Naive B cell (primary cell): ENCODE measurements at regions not wholly inside any gene's neighbourhood (a gene's known extent, or its start where the extent isn't known, plus 50 kb on each side); places are given as distances from the start of the nearest gene placed in this dataset.

Experiments
- ATAC-seq, 2 donors: fragments of 150-1000 bp; cut with Tn5 transposase; 2 replicates each; pipeline ENCODE4 v1.10.0; 2021; ENCODE audit warnings: low read depth in 2 of 2, mild to moderate bottlenecking in 2 of 2, moderate library complexity in 2 of 2
- DNase-seq: peaks from one replicate; pipeline ENCODE4 v3.0.0; 2022
- H3K27ac Mint-ChIP-seq, 6 donors: one replicate each; pipeline ENCODE4 v1.8.0; 2020 to 2022; ENCODE audit warnings: mild to moderate bottlenecking in 6 of 6, mixed read lengths in 6 of 6, moderate library complexity in 5 of 6, inconsistent platforms in 2 of 6
- H3K27me3 Mint-ChIP-seq, 3 donors: one replicate each; pipeline ENCODE4 v1.8.0; 2021 to 2022; ENCODE audit warnings: mixed read lengths in 3 of 3, mild to moderate bottlenecking in 1 of 3
- H3K36me3 Mint-ChIP-seq, 2 donors: one replicate each; pipeline ENCODE4 v1.8.0; 2020 to 2022; ENCODE audit warnings: mixed read lengths in 2 of 2, inconsistent platforms in 1 of 2, mild to moderate bottlenecking in 1 of 2
- H3K4me1 Mint-ChIP-seq, 3 donors: one replicate each; pipeline ENCODE4 v1.8.0; 2020 to 2022; ENCODE audit warnings: mixed read lengths in 3 of 3, inconsistent platforms in 1 of 3, mild to moderate bottlenecking in 1 of 3, moderate library complexity in 1 of 3
- H3K4me3 Mint-ChIP-seq, 8 donors: one replicate each; pipeline ENCODE4 v1.8.0; 2020 to 2022; ENCODE audit warnings: mild to moderate bottlenecking in 8 of 8, mixed read lengths in 8 of 8, moderate library complexity in 8 of 8, inconsistent platforms in 2 of 8
- H3K9me3 Mint-ChIP-seq, 7 donors: one replicate each; pipeline ENCODE4 v1.8.0; 2020 to 2022; ENCODE audit warnings: mixed read lengths in 7 of 7, mild to moderate bottlenecking in 5 of 7, inconsistent platforms in 2 of 7, moderate library complexity in 1 of 7

GRCh38 chr12:127396734-127397133, 870.2 kb upstream of the TMEM132C start:
- no peak overlapping the region for H3K27ac Mint-ChIP-seq
- DNase-seq: no peak
- peaks cover 0 to 3% (median 0%) of the 10 kb centered on the region in 3 donors for H3K27me3 Mint-ChIP-seq

GRCh38 chr12:127398016-127398710, 868.8 kb upstream of the TMEM132C start:
- H3K4me3 Mint-ChIP-seq: no peak overlapping the region
- no peak for DNase-seq
- H3K27ac Mint-ChIP-seq: no peak overlapping the region
- H3K27me3 Mint-ChIP-seq: peaks cover 0 to 3% (median 0%) of the 10 kb centered on the region in 3 donors
- H3K9me3 Mint-ChIP-seq: peaks cover 0 to 3% (median 0%) of the 10 kb centered on the region in 7 donors
- no peak for ATAC-seq
- H3K36me3 Mint-ChIP-seq: no peaks in the 10 kb centered on the region
- no peaks in the 10 kb centered on the region for H3K4me1 Mint-ChIP-seq

More at GRCh38 chr12:127396734-127397133, 870.2 kb upstream of the TMEM132C start:
- Mint-ChIP-seq H3K9me3 (peaks cover 0 to 3% (median 0%) of the 10 kb centered on the region in 7 donors), H3K4me1 (no peaks in the 10 kb centered on the region), H3K4me3 (no peak overlapping the region), H3K36me3 (no peaks in the 10 kb centered on the region)
- no peak for ATAC-seq

- H3K4me1 Mint-ChIP-seq: no peaks in the 10 kb centered on the region
- H3K9me3 Mint-ChIP-seq: peaks cover 0 to 3% (median 0%) of the 10 kb centered on the region in 7 donors
- ATAC-seq (no peak), DNase-seq (no peak)
- no peaks in the 10 kb centered on the region for H3K36me3 Mint-ChIP-seq
- no peak overlapping the region for H3K27ac Mint-ChIP-seq
- H3K4me3 Mint-ChIP-seq: no peak overlapping the region
- no peaks in the 10 kb centered on the region for H3K27me3 Mint-ChIP-seq
Measured at GRCh38 chr12:127399451-127399850, 867.5 kb upstream of the TMEM132C start.

GRCh38 chr12:127400221-127400620, 866.7 kb upstream of the TMEM132C start:
- no peak overlapping the region for H3K4me3 Mint-ChIP-seq
- DNase-seq (no peak), ATAC-seq (no peak)
- no peaks in the 10 kb centered on the region for H3K27me3 Mint-ChIP-seq
- H3K36me3 Mint-ChIP-seq: no peaks in the 10 kb centered on the region
- H3K4me1 Mint-ChIP-seq: no peaks in the 10 kb centered on the region
- peaks cover 0 to 3% (median 0%) of the 10 kb centered on the region in 7 donors for H3K9me3 Mint-ChIP-seq
- H3K27ac Mint-ChIP-seq: no peak overlapping the region

GRCh38 chr12:127401005-127401404, 866.0 kb upstream of the TMEM132C start:
- H3K27ac Mint-ChIP-seq: no peak overlapping the region
- H3K9me3 Mint-ChIP-seq: peaks cover 0 to 5% (median 2%) of the 10 kb centered on the region in 7 donors
- H3K27me3 Mint-ChIP-seq: no peaks in the 10 kb centered on the region
- no peak for DNase-seq
- no peaks in the 10 kb centered on the region for H3K36me3 Mint-ChIP-seq
- H3K4me3 Mint-ChIP-seq: no peak overlapping the region
- ATAC-seq: no peak
- H3K4me1 Mint-ChIP-seq: no peaks in the 10 kb centered on the region

GRCh38 chr12:127401536-127401935, 865.4 kb upstream of the TMEM132C start:
- no peak for DNase-seq
- no peak overlapping the region for H3K4me3 Mint-ChIP-seq
- no peaks in the 10 kb centered on the region for H3K27me3 Mint-ChIP-seq
- peaks cover 0 to 7% (median 1%) of the 10 kb centered on the region in 7 donors for H3K9me3 Mint-ChIP-seq
- no peak for ATAC-seq
- no peak overlapping the region for H3K27ac Mint-ChIP-seq
- H3K4me1 Mint-ChIP-seq: no peaks in the 10 kb centered on the region
- H3K36me3 Mint-ChIP-seq: no peaks in the 10 kb centered on the region

- Mint-ChIP-seq H3K4me1 (no peaks in the 10 kb centered on the region), H3K27me3 (no peaks in the 10 kb centered on the region), H3K4me3 (peak overlapping the region in 1 of 8 donors; percentile 12), H3K27ac (no peak overlapping the region), H3K9me3 (peaks cover 0 to 9% (median 2%) of the 10 kb centered on the region in 7 donors), H3K36me3 (no peaks in the 10 kb centered on the region)
- DNase-seq (no peak), ATAC-seq (no peak)
Measured at GRCh38 chr12:127411166-127411915, 855.6 kb upstream of the TMEM132C start.

GRCh38 chr12:127411981-127412380, 855.0 kb upstream of the TMEM132C start:
- Mint-ChIP-seq H3K9me3 (peaks cover 0 to 9% (median 4%) of the 10 kb centered on the region in 7 donors), H3K4me3 (no peak overlapping the region), H3K4me1 (no peaks in the 10 kb centered on the region), H3K36me3 (no peaks in the 10 kb centered on the region), H3K27me3 (peaks cover 0 to 4% (median 0%) of the 10 kb centered on the region in 3 donors), H3K27ac (no peak overlapping the region)
- ATAC-seq (no peak), DNase-seq (no peak)

GRCh38 chr12:127412866-127413265, 854.1 kb upstream of the TMEM132C start:
- ATAC-seq (no peak), DNase-seq (no peak)
- H3K27me3 Mint-ChIP-seq: peaks cover 0 to 4% (median 0%) of the 10 kb centered on the region in 3 donors
- H3K9me3 Mint-ChIP-seq: peaks cover 3 to 14% (median 9%) of the 10 kb centered on the region in 7 donors
- H3K4me3 Mint-ChIP-seq: no peak overlapping the region
- no peak overlapping the region for H3K27ac Mint-ChIP-seq
- no peaks in the 10 kb centered on the region for H3K4me1 Mint-ChIP-seq
- no peaks in the 10 kb centered on the region for H3K36me3 Mint-ChIP-seq

GRCh38 chr12:127414186-127414585, 852.8 kb upstream of the TMEM132C start:
- no peak overlapping the region for H3K4me3 Mint-ChIP-seq
- no peak for ATAC-seq
- no peaks in the 10 kb centered on the region for H3K36me3 Mint-ChIP-seq
- H3K27ac Mint-ChIP-seq: no peak overlapping the region
- H3K9me3 Mint-ChIP-seq: peaks cover 7 to 17% (median 11%) of the 10 kb centered on the region in 7 donors
- no peaks in the 10 kb centered on the region for H3K4me1 Mint-ChIP-seq
- no peak for DNase-seq
- H3K27me3 Mint-ChIP-seq: peaks cover 0 to 4% (median 0%) of the 10 kb centered on the region in 3 donors

GRCh38 chr12:127414636-127415035, 852.3 kb upstream of the TMEM132C start:
- no peak overlapping the region for H3K27ac Mint-ChIP-seq
- peaks cover 0 to 4% (median 0%) of the 10 kb centered on the region in 3 donors for H3K27me3 Mint-ChIP-seq
- no peak for DNase-seq

GRCh38 chr12:127416796-127417195, 850.2 kb upstream of the TMEM132C start:
- DNase-seq (no peak), ATAC-seq (no peak)
- H3K4me3 Mint-ChIP-seq: no peak overlapping the region
- no peaks in the 10 kb centered on the region for H3K36me3 Mint-ChIP-seq
- H3K9me3 Mint-ChIP-seq: peaks cover 7 to 18% (median 13%) of the 10 kb centered on the region in 7 donors
- peaks cover 0 to 4% (median 0%) of the 10 kb centered on the region in 3 donors for H3K27me3 Mint-ChIP-seq
- H3K27ac Mint-ChIP-seq: no peak overlapping the region
- no peaks in the 10 kb centered on the region for H3K4me1 Mint-ChIP-seq

More at GRCh38 chr12:127414636-127415035, 852.3 kb upstream of the TMEM132C start:
- peaks cover 7 to 17% (median 11%) of the 10 kb centered on the region in 7 donors for H3K9me3 Mint-ChIP-seq
- no peak for ATAC-seq
- no peak overlapping the region for H3K4me3 Mint-ChIP-seq
- H3K4me1 Mint-ChIP-seq: no peaks in the 10 kb centered on the region
- H3K36me3 Mint-ChIP-seq: no peaks in the 10 kb centered on the region

GRCh38 chr12:127419111-127419510, 847.9 kb upstream of the TMEM132C start:
- no peaks in the 10 kb centered on the region for H3K36me3 Mint-ChIP-seq
- ATAC-seq (no peak), DNase-seq (no peak)
- H3K27me3 Mint-ChIP-seq: peaks cover 0 to 4% (median 0%) of the 10 kb centered on the region in 3 donors
- H3K4me1 Mint-ChIP-seq: no peaks in the 10 kb centered on the region
- H3K4me3 Mint-ChIP-seq: no peak overlapping the region
- H3K9me3 Mint-ChIP-seq: peaks cover 7 to 18% (median 9%) of the 10 kb centered on the region in 7 donors
- no peak overlapping the region for H3K27ac Mint-ChIP-seq

- ATAC-seq (no peak), DNase-seq (no peak)
- Mint-ChIP-seq H3K9me3 (peaks cover 9 to 22% (median 15%) of the 10 kb centered on the region in 7 donors), H3K27ac (no peak overlapping the region), H3K36me3 (no peaks in the 10 kb centered on the region), H3K4me1 (no peaks in the 10 kb centered on the region), H3K27me3 (peaks cover 0 to 4% (median 0%) of the 10 kb centered on the region in 3 donors), H3K4me3 (no peak overlapping the region)
Measured at GRCh38 chr12:127421614-127422013, 845.4 kb upstream of the TMEM132C start.
